GM23248 (cell line): ENCODE measurements at regions not wholly inside any gene's neighbourhood (a gene's known extent, or its start where the extent isn't known, plus 50 kb on each side); places are given as distances from the start of the nearest gene placed in this dataset.

Experiments
- EZH2 ChIP-seq: fragments of 200-600 bp; sonication (generic); IDR thresholded peaks from 2 replicates; pipeline ENCODE4 v1.6.1; 2018; ENCODE audit warnings: antibody characterized with exemption, mild to moderate bottlenecking; ENCODE audit not compliant: insufficient read depth, poor library complexity, severe bottlenecking
- EZH2phosphoT487 ChIP-seq: fragments of 200-600 bp; sonication (generic); IDR thresholded peaks from 2 replicates; pipeline ENCODE4 v1.6.1; 2018; ENCODE audit warnings: antibody characterized with exemption, moderate library complexity, mild to moderate bottlenecking, low read depth; ENCODE audit not compliant: insufficient read depth

- no peak for TF ChIP-seq EZH2
- TF ChIP-seq EZH2phosphoT487, result no peak
Observed at GRCh38 chr11:95702526-95702925, 87.1 kb downstream of the FAM76B start.
